Chondrocyte (in vitro differentiated cells): ENCODE measurements at regions not wholly inside any gene's neighbourhood (a gene's known extent, or its start where the extent isn't known, plus 50 kb on each side); places are given as distances from the start of the nearest gene placed in this dataset.

Experiments
- DNase-seq: peaks from one replicate; pipeline ENCODE4 v3.0.0; 2021; ENCODE audit warnings: mixed read lengths, low spot score
- H3K27ac Mint-ChIP-seq: one replicate; pipeline ENCODE4 v1.8.0; 2021; ENCODE audit warnings: mild to moderate bottlenecking, moderate library complexity, mixed read lengths; ENCODE audit not compliant: unreplicated experiment
- H3K27me3 Mint-ChIP-seq: 2 replicates; pipeline ENCODE4 v1.8.0; 2021; ENCODE audit warnings: low read depth, mixed read lengths
- H3K36me3 Mint-ChIP-seq: 2 replicates; pipeline ENCODE4 v1.8.0; 2021; ENCODE audit warnings: low read depth, mixed read lengths
- H3K4me1 Mint-ChIP-seq: 2 replicates; pipeline ENCODE4 v1.8.0; 2021; ENCODE audit warnings: low read depth, mild to moderate bottlenecking, mixed read lengths
- H3K4me3 Mint-ChIP-seq: one replicate; pipeline ENCODE4 v1.8.0; 2021; ENCODE audit warnings: mild to moderate bottlenecking, moderate library complexity, mixed read lengths; ENCODE audit not compliant: unreplicated experiment
- H3K9me3 Mint-ChIP-seq: 2 replicates; pipeline ENCODE4 v1.8.0; 2021; ENCODE audit warnings: low read depth, mixed read lengths
- TF ChIP-seq, protein P1 (sequence below): fragments of 200-600 bp; sonication (generic); IDR thresholded peaks from 2 replicates; pipeline ENCODE4 v1.5.0; 2021; ENCODE audit warnings: antibody characterized with exemption, mild to moderate bottlenecking, moderate library complexity

DNA sequence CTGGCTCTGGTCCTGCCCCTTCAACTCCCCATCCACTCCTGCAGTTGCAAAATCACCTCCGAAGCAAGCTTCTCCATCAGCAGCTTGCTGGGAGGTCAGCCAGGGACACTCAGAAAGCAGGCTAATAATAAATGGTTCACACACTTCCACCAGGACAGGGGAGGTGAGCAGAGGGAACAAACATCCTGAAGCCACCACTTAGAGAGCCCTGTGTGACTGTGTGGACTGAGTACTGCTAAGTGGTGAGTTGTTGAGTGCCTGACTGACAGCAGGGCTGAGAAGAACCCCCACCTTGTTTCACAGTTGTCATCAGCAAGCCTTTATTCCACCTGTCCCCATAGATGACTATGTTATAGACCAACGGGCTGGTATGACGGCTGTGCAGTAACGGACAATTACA is 213.9 kb downstream of the CBLN1 start:
- Mint-ChIP-seq H3K9me3 (peaks cover 8% of the 10 kb centered on the region), H3K36me3 (no peaks in the 10 kb centered on the region), H3K4me3 (no peak overlapping the region), H3K27ac (no peak overlapping the region), H3K27me3 (peaks cover 1% of the 10 kb centered on the region), H3K4me1 (no peaks in the 10 kb centered on the region)
- DNase-seq = no peak
- TF ChIP-seq, protein P1, sequence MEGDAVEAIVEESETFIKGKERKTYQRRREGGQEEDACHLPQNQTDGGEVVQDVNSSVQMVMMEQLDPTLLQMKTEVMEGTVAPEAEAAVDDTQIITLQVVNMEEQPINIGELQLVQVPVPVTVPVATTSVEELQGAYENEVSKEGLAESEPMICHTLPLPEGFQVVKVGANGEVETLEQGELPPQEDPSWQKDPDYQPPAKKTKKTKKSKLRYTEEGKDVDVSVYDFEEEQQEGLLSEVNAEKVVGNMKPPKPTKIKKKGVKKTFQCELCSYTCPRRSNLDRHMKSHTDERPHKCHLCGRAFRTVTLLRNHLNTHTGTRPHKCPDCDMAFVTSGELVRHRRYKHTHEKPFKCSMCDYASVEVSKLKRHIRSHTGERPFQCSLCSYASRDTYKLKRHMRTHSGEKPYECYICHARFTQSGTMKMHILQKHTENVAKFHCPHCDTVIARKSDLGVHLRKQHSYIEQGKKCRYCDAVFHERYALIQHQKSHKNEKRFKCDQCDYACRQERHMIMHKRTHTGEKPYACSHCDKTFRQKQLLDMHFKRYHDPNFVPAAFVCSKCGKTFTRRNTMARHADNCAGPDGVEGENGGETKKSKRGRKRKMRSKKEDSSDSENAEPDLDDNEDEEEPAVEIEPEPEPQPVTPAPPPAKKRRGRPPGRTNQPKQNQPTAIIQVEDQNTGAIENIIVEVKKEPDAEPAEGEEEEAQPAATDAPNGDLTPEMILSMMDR = no peak

DNA sequence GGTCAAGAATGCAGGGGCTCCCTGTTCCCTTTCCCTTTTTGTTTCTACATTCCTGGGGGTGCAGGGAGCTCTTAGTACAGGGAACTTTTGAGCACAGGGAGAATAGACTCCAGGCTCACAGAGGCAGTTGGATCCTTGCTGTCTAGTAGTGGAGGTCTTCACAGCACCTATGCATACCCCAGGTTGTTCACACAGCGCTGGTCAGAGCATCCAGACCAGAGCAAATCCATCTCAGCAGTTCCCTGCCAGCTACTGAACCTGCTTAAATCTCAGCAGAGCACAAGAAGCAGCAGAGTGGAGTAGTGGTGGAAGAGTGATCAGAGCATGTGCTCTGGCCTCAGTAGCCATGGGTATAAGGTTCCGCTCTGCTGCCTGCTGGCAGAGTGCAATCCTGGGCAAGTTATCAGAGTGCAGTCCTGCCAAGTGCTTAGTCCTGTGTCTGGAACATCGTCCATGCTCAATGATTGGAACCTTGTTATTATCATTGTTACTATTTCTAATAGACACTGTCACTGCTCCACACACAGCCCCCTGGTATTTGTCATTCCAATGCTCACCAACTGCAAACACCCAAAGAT is 220.4 kb downstream of the CBLN1 start:
- Mint-ChIP-seq H3K27me3 (no peaks in the 10 kb centered on the region), H3K27ac (no peak overlapping the region), H3K36me3 (no peaks in the 10 kb centered on the region), H3K9me3 (no peaks in the 10 kb centered on the region), H3K4me3 (no peak overlapping the region), H3K4me1 (no peaks in the 10 kb centered on the region)
- TF ChIP-seq, protein P1 = no peak
- no peak for DNase-seq

DNA sequence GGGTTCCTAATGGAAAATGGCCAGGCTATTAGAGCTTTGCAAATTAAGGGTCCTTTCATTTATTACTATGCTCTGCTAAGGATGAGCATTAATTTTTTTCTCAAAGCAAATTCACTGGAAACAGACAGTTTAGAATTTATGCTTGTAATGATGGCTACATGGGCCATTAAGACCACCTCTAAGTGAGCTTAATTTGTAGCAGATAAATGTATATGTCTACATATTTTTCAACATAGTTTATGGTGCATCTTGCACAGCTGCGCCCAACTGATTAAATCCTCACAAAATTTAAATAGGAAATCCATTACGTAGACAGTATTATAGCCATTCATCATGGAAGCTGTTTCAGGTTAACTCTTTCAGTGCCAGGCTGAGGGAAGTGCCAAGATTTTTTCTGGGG is 220.9 kb downstream of the CBLN1 start:
- no peak for DNase-seq
- no peak overlapping the region for H3K4me3 Mint-ChIP-seq
- H3K27me3 Mint-ChIP-seq = no peaks in the 10 kb centered on the region
- H3K4me1 Mint-ChIP-seq = no peaks in the 10 kb centered on the region
- H3K27ac Mint-ChIP-seq = no peak overlapping the region
- TF ChIP-seq, protein P1 = no peak
- H3K9me3 Mint-ChIP-seq = no peaks in the 10 kb centered on the region
- H3K36me3 Mint-ChIP-seq = no peaks in the 10 kb centered on the region

DNA sequence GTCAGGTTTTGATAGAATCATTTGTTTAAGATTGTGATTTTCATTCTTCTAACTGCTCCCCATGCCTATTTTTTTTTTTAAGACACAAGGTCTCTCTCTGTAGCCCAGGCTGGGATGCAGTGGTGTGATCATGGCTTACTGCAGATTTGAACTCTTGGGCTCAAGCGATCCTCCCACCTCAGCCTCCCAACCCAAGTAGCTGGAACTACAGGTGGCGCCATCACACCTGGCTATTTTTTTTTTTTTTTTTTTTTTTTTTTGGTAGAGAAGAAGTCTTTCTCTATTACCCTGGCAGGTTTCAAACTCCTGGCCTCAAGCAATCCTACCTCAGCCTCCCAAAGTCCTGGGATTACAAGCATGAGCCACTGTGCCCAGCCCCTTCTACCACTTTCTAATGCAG is 223.3 kb downstream of the CBLN1 start:
- TF ChIP-seq, protein P1 = no peak
- no peak overlapping the region for H3K4me3 Mint-ChIP-seq
- H3K27ac Mint-ChIP-seq = no peak overlapping the region
- H3K27me3 Mint-ChIP-seq = no peaks in the 10 kb centered on the region
- no peaks in the 10 kb centered on the region for H3K4me1 Mint-ChIP-seq
- H3K36me3 Mint-ChIP-seq = no peaks in the 10 kb centered on the region
- H3K9me3 Mint-ChIP-seq = no peaks in the 10 kb centered on the region
- no peak for DNase-seq

DNA sequence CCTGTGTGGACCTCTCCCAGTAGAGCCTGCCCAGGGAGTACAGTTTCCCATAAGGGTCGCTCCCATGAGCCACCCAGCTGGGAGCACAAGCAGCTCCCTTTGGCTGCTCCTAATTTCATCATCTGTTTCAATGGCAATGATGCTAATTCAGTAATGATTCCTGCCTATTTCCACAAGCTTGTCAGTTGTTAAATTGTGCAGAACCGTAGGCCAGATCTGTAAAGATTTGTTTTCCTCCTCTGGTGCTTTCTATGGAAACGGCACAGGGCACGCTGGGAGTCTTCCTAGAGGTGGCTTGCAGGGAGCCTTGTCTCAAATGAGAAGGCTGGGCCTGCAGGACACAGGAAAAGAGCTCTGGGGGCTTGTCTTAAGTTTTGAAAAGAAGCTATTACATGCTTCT is 223.7 kb downstream of the CBLN1 start:
- H3K9me3 Mint-ChIP-seq = no peaks in the 10 kb centered on the region
- H3K4me1 Mint-ChIP-seq = no peaks in the 10 kb centered on the region
- no peak overlapping the region for H3K27ac Mint-ChIP-seq
- TF ChIP-seq, protein P1 = no peak
- H3K4me3 Mint-ChIP-seq = no peak overlapping the region
- no peak for DNase-seq
- H3K36me3 Mint-ChIP-seq = no peaks in the 10 kb centered on the region
- no peaks in the 10 kb centered on the region for H3K27me3 Mint-ChIP-seq
